EH (cell line): ENCODE measurements at regions not wholly inside any gene's neighbourhood (a gene's known extent, or its start where the extent isn't known, plus 50 kb on each side); places are given as distances from the start of the nearest gene placed in this dataset.

Experiments used
- DNase-seq: peaks from one replicate; pipeline ENCODE4 v3.0.0-alpha.2; 2015; ENCODE audit warnings: low read depth

- DNase-seq, result no peak
Measured at GRCh38 chr4:83171436-83172039, 57.0 kb upstream of the PLAC8 start.

DNA sequence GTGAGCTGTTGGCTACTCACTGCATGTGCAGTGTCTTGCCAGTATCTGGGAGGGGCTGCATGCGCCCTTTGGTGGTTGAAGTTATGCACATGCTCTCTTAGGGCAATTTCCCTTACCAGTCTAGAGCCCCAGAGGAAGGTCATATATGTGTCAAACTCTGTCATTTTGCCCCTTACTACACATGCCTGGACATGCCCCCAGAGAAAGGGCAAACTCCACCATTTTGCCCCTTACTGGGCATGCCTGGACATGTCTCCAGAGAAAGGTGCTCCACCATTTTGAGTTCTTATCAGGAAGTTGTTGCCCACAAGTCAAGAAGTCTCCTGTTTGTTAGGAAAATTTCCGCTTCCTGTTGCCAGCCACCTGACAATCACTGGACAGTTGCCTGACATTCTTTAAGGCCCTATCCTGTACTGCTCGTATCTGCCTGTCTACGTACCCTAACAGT, 56.4 kb upstream of the PLAC8 start:
- DNase-seq, result no peak
